ENCODE measurements at regions not wholly inside any gene's neighbourhood (a gene's known extent, or its start where the extent isn't known, plus 50 kb on each side); places are given as distances from the start of the nearest gene placed in this dataset.
A peak's percentile ranks its signal among the peaks of the same experiment; 100 is the strongest.
"Not testable (repeated sequence)": the region's sequence is repeated elsewhere in the genome, so short reads cannot be mapped to it uniquely, and the experiment has no call there.

DNA sequence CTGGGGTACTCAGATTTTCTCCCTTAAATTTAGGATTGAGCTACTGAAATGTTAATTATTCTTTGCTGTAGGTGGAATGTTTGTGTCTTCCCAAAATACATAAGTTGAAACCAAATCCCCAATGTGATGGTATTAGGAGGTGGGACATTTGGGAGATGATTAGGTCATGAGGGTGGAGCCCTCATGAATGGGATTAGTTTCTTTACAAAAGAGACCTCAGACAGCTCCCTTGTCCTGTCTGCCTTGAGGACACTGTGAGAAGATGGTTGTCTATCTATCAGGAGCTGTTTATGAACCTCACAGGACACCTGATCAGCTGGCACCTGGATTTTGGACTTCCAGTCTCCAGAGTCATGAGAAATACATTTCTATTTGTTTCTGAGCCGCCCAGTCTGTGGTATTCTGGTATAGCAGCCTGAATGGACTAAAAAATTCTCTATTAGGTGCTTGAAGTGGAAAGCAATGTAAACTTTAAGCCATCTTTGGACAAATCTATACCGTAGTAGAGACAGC lies 99.2 kb upstream of the UXS1 start:
- no peak for DNase-seq (ENCODE audit: low read depth in 2 of 3, low spot score in 2 of 3)

DNA sequence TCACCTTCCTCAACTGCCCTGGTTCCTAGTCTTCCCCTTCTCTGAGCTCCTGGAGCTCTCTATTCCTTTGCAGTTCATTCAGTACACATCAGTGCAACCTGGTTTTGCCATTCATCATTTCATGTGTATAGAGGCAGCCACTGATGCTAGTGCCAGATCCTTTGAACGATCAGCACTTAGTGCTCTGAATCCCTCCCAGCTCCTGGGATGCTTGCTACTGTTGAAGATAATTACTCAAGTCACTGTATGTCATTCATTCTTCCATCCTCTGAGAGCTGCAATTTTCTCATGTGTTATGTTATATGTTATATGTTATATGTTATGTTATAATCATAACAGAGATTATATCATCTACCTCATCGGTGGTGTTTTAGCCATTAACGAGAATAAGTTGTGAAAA lies 98.5 kb upstream of the UXS1 start:
- no peak for DNase-seq (ENCODE audit: low read depth in 2 of 3, low spot score in 2 of 3)

DNA sequence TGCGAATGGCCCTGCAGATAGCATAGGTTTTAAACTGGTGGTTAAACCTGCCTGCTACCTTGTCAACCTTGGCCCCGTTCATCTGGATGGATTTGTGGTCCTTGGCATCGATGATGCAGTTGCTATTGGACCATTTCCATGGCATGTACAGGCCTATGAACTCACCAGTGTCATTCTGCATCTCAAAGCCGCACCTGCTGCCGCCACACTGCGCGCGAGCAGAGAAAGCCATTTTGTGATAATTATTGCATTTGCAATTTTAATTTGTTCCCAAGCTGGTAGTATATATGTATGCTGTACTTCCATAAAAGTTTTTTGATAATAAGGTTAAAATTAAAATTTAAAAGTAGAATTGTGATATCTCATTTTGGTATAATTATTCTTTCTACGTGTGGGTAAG lies 94.8 kb upstream of the UXS1 start:
- no peak for DNase-seq (ENCODE audit: low read depth in 2 of 3, low spot score in 2 of 3)

GRCh38 chr2:106285237-106285829 lies 91.2 kb upstream of the UXS1 start:
- no peak for DNase-seq (ENCODE audit: low read depth in 2 of 3, low spot score in 2 of 3)

DNA sequence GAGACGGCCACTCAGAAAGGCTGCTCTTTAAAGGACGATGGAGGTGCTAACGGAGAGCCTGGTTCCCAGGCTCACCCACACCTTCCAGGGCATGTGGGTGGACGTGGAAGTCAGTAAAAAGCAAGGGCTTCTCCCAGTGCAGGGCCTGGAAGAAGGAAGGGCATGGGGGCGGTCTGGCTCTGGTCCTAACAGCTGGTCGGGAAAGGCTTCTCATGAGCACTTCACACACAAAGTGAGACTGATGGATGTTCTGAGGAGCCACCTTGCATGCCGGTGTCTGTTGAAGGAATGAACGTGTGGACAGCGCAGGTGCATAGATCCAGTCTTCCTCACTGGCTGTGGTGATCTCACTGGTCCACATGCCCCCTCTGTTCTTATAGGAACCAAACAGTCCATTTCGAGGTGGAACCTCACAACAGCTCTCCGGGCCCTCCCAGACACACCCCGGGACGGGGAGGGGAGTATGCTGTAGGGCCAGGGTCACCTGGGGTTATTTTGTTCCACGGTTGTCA lies 90.6 kb upstream of the UXS1 start:
- DNase-seq (ENCODE audit: low read depth in 2 of 3, low spot score in 2 of 3), result no peak

DNA sequence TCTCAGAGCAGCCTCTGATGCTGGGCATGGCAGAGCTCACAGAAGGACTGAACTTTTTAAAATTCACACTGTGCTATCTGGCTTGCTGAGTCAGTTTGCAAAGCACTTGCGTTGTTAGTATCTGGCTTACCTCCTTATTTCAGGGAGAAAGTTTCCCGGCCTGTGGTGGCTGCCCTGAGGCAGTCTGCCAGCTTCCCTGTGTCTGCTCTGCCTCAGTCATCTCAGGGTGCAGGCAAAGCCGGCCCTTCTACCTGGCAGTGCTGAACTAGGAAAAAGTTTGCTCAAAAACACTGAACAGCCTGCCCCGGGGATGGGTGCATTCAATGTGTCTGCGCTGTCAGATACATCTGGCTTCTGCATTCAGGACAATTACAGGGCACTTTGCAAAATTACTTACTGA lies 90.2 kb upstream of the UXS1 start:
- no peak for DNase-seq (ENCODE audit: low read depth in 2 of 3, low spot score in 2 of 3)

- peak in 1 of 3 donors; percentile 6 for DNase-seq (ENCODE audit: low read depth in 2 of 3, low spot score in 2 of 3)
These were observed 89.4 kb upstream of the UXS1 start for GRCh38 chr2:106283228-106284152.

DNA sequence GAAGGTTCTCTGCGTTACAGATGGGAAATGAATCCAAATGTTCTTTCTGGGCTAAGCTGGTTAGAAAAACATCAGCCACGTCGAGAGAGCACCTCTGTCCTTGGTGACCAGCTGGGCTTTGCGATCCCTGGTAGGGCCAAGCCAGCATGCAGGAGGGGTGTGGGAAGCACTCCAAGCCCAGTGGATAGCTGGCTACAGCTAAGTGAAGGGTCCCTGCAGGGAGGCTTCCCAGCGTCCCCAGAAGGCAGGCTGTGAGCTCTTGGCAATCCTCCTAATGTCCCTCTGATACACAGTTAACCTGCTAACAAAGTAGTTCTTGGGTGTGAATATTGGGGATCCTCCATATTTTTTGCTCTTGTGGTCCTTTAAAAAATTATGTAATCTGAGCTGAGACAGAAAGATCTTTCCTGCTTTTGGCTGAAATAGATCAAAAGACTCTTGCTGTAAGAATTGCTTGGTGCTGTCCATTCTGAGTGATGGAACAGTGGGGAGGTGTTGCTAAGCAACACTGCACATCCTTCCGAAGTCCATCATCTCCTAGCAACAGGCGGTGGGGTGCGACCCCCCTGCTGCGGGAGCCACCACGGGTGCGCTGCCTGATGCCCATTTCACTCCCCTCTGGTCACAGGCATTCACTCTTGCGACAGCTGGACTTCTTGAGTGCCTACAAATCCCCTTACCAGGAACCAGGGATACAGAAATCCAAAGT lies 88.5 kb upstream of the UXS1 start:
- DNase-seq (ENCODE audit: low read depth in 2 of 3, low spot score in 2 of 3), result no peak

GRCh38 chr2:106281907-106282430 lies 87.9 kb upstream of the UXS1 start:
- DNase-seq (ENCODE audit: low read depth in 2 of 3, low spot score in 2 of 3), result not testable (repeated sequence)

DNA sequence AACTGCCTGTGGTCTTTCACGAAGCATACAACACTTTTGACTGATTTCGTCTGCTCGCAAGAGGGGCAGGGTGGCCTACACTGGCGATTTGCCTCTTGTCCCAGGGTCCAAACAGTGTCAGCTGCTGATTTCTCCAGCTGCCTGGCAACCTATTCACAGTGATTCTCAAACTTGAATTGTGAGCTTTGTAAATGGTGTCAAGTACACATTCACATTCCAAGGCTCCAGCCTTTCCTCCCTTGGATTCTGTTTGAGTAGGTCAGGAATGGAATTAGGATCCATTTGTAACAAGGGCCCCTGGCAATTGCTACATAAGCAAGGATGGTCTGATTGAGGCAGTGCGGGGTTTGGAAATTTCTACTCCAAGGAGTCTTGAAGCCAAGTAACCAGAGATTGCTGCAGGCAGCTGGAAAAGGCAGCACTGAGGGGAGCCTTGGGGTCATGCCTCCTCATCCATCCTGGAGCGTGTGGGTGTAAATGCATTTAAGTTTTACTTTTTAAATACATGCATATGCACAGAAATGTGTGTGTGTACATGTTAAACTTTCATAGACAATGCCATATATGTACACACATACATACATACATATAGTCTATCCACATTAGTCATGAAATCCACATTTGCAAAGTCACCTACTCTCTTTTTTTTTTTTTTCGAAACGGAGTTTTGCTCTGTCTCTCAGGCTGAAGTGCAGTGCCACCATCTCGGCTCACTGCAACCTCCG lies 86.8 kb upstream of the UXS1 start:
- no peak for DNase-seq (ENCODE audit: low read depth in 2 of 3, low spot score in 2 of 3)

DNA sequence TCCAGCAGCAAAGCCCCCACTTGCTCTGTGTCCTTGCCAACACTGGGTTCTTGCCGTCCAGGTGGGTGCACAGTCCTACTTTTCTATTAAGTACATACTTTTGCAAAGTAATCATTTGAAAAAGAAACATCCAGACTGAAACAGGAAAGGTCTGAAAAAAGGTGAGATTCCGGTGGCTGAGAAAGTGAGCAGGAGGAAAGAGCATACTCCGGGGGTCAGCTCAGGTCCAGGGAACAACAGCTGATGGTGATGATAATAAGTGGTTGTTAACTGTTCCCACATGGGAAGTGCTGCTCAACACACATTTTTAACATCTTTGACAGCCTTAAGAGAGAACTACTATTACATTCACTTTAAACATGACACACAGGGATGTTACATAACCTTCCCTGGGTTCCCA lies 86.1 kb upstream of the UXS1 start:
- DNase-seq (ENCODE audit: low read depth in 2 of 3, low spot score in 2 of 3), result no peak

GRCh38 chr2:106278112-106278876 lies 84.2 kb upstream of the UXS1 start:
- DNase-seq (ENCODE audit: low read depth in 2 of 3, low spot score in 2 of 3), result no peak

DNA sequence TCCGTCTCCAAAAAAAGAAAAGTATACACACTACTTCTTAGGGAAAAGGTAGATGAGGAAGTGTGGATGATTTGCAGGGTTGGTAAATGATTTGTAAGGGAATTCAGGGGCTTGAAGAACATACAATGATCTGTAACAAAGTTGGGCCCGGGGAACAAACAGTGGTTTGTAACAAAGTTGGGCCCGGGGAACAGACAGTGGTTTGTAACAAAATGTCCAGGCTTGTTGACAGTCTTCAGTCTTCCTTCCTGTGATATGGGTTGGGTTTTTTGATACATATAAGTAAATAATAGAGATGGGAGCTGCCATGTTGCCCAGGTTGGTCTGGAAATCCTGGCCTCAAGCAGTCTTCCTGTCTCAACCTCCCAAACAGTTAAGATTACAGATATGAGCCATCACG lies 83.3 kb upstream of the UXS1 start:
- DNase-seq (ENCODE audit: low read depth in 2 of 3, low spot score in 2 of 3), result no peak

DNA sequence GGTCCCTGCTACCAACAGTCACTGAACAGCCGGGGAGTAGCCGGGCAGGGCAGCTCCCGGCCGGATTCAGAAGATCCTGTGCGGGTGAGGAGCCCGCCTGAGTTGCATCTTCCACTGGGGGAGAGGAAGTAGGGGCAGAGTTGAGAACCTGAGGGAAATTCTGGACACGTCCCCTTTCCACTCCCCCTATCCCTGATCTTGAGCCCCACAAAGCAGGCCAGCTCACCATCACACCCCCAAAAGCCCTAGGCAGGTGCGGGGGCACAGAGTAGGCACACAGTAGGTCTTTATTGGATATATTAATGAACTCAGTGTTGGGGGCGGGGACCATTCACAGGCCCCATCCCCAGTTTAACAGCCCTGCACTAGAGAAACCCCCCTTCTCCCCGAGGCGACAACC lies 81.9 kb upstream of the UXS1 start:
- DNase-seq (ENCODE audit: low read depth in 2 of 3, low spot score in 2 of 3), result no peak

DNA sequence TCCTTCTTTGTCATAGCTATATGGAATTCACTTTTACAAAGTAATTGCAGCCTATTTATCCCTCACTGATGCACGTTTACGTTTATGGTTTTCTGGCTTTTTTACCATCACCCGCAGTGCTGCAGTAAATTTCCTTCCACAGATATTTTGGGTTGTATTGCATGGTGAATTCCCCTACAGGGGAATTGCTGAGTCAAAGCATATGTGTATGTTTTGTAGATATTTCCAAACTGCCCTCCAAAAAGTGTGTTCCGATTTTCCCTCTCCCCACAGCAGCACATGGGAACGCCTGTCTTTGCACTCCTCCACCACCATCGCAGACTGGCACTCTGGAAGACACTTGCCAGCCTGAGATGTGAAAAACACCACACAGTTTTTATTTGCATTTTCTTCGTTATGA lies 80.6 kb upstream of the UXS1 start:
- DNase-seq (ENCODE audit: low read depth in 2 of 3, low spot score in 2 of 3), result no peak

GRCh38 chr2:106272216-106272807 lies 78.2 kb upstream of the UXS1 start:
- DNase-seq (ENCODE audit: low read depth in 2 of 3, low spot score in 2 of 3), result no peak

- no peak for DNase-seq (ENCODE audit: low read depth in 2 of 3, low spot score in 2 of 3)
These were observed 76.4 kb upstream of the UXS1 start for GRCh38 chr2:106270471-106270891.

GRCh38 chr2:106269591-106270291 lies 75.6 kb upstream of the UXS1 start:
- DNase-seq (ENCODE audit: low read depth in 2 of 3, low spot score in 2 of 3), result peak in 2 of 3 donors; percentile 45 to 58

DNA sequence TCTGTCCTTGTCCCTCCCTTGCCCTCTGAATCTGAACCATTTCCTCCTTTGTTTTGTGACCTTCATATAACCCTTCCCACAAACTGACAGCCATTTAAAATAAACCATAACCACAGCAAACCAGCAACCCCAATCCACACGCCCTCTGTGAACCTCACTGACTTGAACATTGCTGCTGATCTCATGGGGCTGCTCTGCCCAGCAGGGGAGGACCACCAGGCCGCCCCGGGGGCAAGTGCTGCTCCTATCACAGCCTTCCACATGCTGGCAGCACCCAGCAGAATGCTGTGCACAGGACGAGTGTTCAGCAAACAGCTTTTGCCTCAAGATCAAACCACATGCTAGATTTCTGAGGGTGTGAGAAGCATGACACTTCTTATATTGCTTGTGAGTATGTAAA lies 73.9 kb upstream of the UXS1 start:
- no peak for DNase-seq (ENCODE audit: low read depth in 2 of 3, low spot score in 2 of 3)

All from hematopoietic multipotent progenitor cell (in vitro differentiated cells).